Esophagus squamous epithelium (tissue), 4 donors: ENCODE measurements at regions not wholly inside any gene's neighbourhood (a gene's known extent, or its start where the extent isn't known, plus 50 kb on each side); places are given as distances from the start of the nearest gene placed in this dataset.
"Not testable (repeated sequence)": the region's sequence is repeated elsewhere in the genome, so short reads cannot be mapped to it uniquely, and the experiment has no call there.

Source experiments
- POLR2A ChIP-seq, 4 donors: fragments of 450-650 bp; IDR thresholded peaks; one replicate each; pipeline ENCODE4 v1.6.1; 2017; ENCODE audit warnings: antibody characterized with exemption in 4 of 4, mild to moderate bottlenecking in 4 of 4, moderate library complexity in 3 of 4
- TF ChIP-seq, protein P1 (sequence below), 6 experiments: fragments of 450-650 bp in 4 of 6; fragments of 200-600 bp in 2 of 6; sonication (generic) in 2 of 6; IDR thresholded peaks; one replicate each; pipeline ENCODE4 v1.5.1; 2016 to 2019; ENCODE audit warnings: antibody characterized with exemption in 6 of 6, mild to moderate bottlenecking in 4 of 6, moderate library complexity in 4 of 6

DNA sequence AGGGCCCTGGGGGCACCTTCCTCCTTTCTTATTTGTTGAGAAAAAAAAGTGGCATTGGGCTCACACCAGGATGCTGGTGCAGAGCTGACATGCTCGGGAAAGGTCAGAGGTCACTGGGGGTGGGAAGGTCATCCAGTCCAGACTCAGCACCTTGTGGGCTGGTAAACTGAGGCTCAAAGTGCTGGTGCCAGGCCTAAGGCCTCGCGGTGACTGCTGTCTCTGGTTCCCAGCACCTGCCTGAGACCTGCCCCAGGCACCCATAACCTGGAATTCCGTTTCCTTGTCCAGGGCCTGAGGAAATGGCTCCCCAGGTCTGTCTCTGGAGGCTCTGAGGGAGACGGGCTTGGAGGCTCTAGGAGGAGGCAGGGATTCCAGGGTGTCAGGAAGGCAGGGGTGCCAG, 521.0 kb downstream of the GOLGA6L6 start:
- TF ChIP-seq, protein P1, sequence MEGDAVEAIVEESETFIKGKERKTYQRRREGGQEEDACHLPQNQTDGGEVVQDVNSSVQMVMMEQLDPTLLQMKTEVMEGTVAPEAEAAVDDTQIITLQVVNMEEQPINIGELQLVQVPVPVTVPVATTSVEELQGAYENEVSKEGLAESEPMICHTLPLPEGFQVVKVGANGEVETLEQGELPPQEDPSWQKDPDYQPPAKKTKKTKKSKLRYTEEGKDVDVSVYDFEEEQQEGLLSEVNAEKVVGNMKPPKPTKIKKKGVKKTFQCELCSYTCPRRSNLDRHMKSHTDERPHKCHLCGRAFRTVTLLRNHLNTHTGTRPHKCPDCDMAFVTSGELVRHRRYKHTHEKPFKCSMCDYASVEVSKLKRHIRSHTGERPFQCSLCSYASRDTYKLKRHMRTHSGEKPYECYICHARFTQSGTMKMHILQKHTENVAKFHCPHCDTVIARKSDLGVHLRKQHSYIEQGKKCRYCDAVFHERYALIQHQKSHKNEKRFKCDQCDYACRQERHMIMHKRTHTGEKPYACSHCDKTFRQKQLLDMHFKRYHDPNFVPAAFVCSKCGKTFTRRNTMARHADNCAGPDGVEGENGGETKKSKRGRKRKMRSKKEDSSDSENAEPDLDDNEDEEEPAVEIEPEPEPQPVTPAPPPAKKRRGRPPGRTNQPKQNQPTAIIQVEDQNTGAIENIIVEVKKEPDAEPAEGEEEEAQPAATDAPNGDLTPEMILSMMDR (IDR thresholded peaks at IDR 0.05): not testable (repeated sequence)
- TF ChIP-seq POLR2A (IDR thresholded peaks at IDR 0.05): not testable (repeated sequence)
